Lower lobe of right lung (tissue), 2 donors: ENCODE measurements at regions not wholly inside any gene's neighbourhood (a gene's known extent, or its start where the extent isn't known, plus 50 kb on each side); places are given as distances from the start of the nearest gene placed in this dataset.
"Not testable (repeated sequence)": the region's sequence is repeated elsewhere in the genome, so short reads cannot be mapped to it uniquely, and the experiment has no call there.

Experiments
- ATAC-seq, 2 donors: fragments of 200-7000 bp; cut with Tn5 transposase; one replicate each; pipeline ENCODE4 v1.9.1; 2020 to 2022; ENCODE audit warnings: mild to moderate bottlenecking in 2 of 2, moderate library complexity in 2 of 2
- DNase-seq: peaks from one replicate; pipeline ENCODE4 v3.0.0-alpha.2; 2020
- H3K27ac ChIP-seq: fragments of 200-600 bp; one replicate; pipeline ENCODE4 v1.8.0; 2022
- H3K27me3 ChIP-seq: fragments of 200-600 bp; one replicate; pipeline ENCODE4 v1.8.0; 2022; ENCODE audit warnings: low read depth
- H3K36me3 ChIP-seq: fragments of 200-600 bp; one replicate; pipeline ENCODE4 v1.8.0; 2022; ENCODE audit warnings: mild to moderate bottlenecking
- H3K4me1 ChIP-seq: fragments of 200-600 bp; one replicate; pipeline ENCODE4 v1.8.0; 2022
- H3K4me3 ChIP-seq: fragments of 200-600 bp; one replicate; pipeline ENCODE4 v1.8.0; 2022; ENCODE audit warnings: mild to moderate bottlenecking
- H3K9me3 ChIP-seq: fragments of 200-600 bp; one replicate; pipeline ENCODE4 v1.8.0; 2022
- CTCF ChIP-seq: fragments of 200-600 bp; IDR thresholded peaks from one replicate; pipeline ENCODE4 v1.8.0; 2022; ENCODE audit warnings: antibody characterized with exemption, mild to moderate bottlenecking
- intact Hi-C: fragments of 100-400 bp; cut with DNase I; formaldehyde crosslinking; loops from one replicate; pipeline ENCODE4 v1.11.0; 2022
- donor health status: DM: no; HTN: yes; CAD: no; lungs with severe emphysema.

- Histone ChIP-seq H3K36me3 (no peaks in the 10 kb centered on the region), H3K27me3 (no peaks in the 10 kb centered on the region), H3K27ac (no peak overlapping the region), H3K4me3 (no peak overlapping the region), H3K4me1 (no peaks in the 10 kb centered on the region), H3K9me3 (no peaks in the 10 kb centered on the region)
- ATAC-seq (no peak), DNase-seq (no peak)
- no peak for TF ChIP-seq CTCF
- intact Hi-C loops: no loop called here
Observed at GRCh38 chr6:80886475-80886874, 780.0 kb downstream of the BCKDHB start.

- Histone ChIP-seq H3K4me1 (no peaks in the 10 kb centered on the region), H3K27ac (no peak overlapping the region), H3K4me3 (no peak overlapping the region), H3K27me3 (no peaks in the 10 kb centered on the region), H3K9me3 (no peaks in the 10 kb centered on the region), H3K36me3 (no peaks in the 10 kb centered on the region)
- no peak for TF ChIP-seq CTCF
- ATAC-seq (no peak), DNase-seq (no peak)
- intact Hi-C loops: no loop called here
Observed at GRCh38 chr6:80872951-80873308, 766.5 kb downstream of the BCKDHB start.

GRCh38 chr6:80872199-80872950 is 765.9 kb downstream of the BCKDHB start:
- DNase-seq (no peak), ATAC-seq (no peak)
- Histone ChIP-seq H3K27ac (no peak overlapping the region), H3K4me1 (no peaks in the 10 kb centered on the region), H3K36me3 (no peaks in the 10 kb centered on the region), H3K4me3 (no peak overlapping the region), H3K27me3 (no peaks in the 10 kb centered on the region), H3K9me3 (no peaks in the 10 kb centered on the region)
- intact Hi-C loops: no loop called here
- TF ChIP-seq CTCF: no peak

- ATAC-seq: no peak
- no peak for DNase-seq
- intact Hi-C loops: no loop called here
- H3K27ac ChIP-seq: no peak overlapping the region
- no peaks in the 10 kb centered on the region for H3K36me3 ChIP-seq
- TF ChIP-seq CTCF: no peak
- H3K4me1 ChIP-seq: no peaks in the 10 kb centered on the region
- no peaks in the 10 kb centered on the region for H3K27me3 ChIP-seq
- H3K4me3 ChIP-seq: no peak overlapping the region
- H3K9me3 ChIP-seq: no peaks in the 10 kb centered on the region
Observed at GRCh38 chr6:80862756-80863155, 756.3 kb downstream of the BCKDHB start.

GRCh38 chr6:80860107-80860506 is 753.6 kb downstream of the BCKDHB start:
- no peak for TF ChIP-seq CTCF
- intact Hi-C loops: no loop called here

GRCh38 chr6:80847973-80848372 is 741.5 kb downstream of the BCKDHB start:
- H3K4me1 ChIP-seq, intact Hi-C loops, H3K36me3 ChIP-seq, H3K27ac ChIP-seq, H3K27me3 ChIP-seq, ATAC-seq, H3K9me3 ChIP-seq, H3K4me3 ChIP-seq, DNase-seq: not testable (repeated sequence)

More at GRCh38 chr6:80860107-80860506, 753.6 kb downstream of the BCKDHB start:
- Histone ChIP-seq H3K27ac (no peak overlapping the region), H3K9me3 (peaks cover 7% of the 10 kb centered on the region), H3K4me3 (no peak overlapping the region), H3K27me3 (no peaks in the 10 kb centered on the region), H3K4me1 (no peaks in the 10 kb centered on the region), H3K36me3 (no peaks in the 10 kb centered on the region)
- no peak for ATAC-seq
- no peak for DNase-seq
